ENCODE measurements at regions not wholly inside any gene's neighbourhood (a gene's known extent, or its start where the extent isn't known, plus 50 kb on each side); places are given as distances from the start of the nearest gene placed in this dataset.

DNA sequence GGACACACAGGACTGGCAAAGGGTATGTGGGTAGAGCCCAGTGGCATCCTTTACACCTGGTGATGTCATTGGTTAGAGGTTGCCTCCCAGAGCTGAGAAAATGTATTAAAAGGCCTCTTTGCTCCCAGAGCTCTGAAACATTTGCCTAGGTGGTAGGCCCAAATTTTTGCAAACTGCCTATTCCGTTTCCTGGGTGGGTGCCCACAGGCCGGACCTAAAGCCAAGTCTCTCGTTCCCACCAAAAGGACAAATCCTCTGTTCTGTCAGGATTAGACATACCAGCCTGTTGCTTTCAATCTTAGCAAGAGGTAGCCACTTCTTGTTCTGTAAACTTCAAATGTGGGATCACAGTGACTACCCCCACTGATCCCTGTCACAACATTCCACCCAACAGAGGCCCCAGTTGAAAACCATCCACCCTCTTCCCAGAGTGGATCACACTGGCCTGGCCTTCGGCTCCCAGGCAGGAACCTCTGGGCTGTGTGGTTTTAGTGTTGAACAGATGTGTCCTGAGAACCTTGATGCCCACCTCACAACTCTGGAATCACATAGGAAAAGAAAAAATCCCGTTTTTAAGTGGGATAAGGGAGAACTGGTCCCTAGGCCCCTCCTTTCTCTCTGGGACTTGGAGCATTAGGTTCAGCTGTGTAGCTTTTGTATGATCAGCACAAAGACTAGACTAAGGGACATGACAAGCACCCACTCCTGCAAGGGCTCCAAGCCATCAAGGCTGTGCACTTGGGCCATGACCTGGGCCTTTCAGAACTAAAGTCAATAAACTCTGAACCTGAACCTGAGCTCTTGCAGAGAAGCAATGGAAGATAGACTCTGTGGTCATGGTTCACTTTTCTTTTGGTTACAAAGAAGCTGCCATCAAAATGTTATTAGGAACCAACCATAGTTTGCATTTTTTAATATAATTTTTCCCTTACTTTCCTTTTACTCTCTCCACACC, 211.3 kb downstream of the CYP26B1 start:
- peak; percentile 3 for DNase-seq (ENCODE audit: low spot score)

DNA sequence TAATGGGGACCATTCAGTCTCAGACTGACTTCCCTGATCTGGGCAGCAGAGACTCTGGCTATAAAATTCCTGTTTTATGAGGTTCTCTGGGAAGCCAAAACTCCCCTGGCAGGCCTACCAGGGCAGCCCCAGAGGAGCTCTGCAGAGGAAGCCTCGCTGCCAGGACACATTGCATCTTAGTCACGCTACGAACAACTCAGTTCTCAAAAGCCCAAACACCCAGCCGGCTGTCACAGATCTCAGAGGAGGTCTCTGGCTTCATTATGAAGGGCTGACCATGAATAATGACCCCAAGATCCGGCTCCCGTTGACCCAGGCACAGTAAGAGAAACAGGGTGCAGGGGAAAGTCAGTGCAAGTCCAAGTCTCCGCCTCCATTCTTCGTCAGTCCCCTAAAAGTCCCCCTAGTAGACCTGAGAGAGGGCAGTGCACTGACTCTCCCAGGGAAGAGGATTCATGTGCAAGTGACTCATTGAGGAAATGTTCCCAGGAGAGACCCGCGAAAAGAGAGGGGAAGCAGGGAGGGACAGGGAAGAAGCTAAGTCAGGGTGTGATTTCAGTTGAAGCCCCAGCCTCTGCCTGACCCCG, 212.3 kb downstream of the CYP26B1 start:
- DNase-seq (ENCODE audit: low spot score) = peak; percentile 88

DNA sequence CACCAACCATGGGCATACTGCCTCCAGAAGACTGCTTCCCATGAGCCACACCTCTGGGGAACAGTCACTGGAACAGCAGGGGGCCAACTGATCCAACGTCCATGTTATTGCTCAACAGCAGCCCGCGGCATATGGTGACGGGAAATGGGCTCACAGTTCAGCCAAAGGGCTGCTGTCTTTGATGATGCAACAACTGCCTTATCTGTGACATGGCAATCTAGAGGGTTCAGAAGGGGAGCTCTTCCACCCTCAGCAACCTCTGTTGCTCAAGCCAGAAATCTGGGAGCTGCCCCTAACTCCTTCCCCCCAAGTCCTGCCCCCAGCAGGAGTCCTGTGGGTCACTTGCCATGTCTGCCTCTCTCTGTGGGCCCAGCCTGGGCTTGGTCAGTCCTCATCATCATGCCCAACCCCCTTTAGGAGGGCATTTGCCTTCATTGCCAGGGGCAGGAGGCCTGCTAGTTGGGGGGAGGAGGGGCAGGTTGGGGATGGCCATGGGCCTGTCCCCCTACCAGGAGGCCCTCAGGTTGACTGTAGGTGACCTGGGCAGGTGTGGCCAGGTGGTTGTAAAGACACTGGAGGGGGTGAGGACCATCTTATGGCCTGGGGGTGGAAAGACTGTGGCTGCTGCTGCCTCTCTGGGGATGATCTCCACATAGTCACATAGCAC, 212.9 kb downstream of the CYP26B1 start:
- peak; percentile 56 for DNase-seq (ENCODE audit: low spot score)

DNA sequence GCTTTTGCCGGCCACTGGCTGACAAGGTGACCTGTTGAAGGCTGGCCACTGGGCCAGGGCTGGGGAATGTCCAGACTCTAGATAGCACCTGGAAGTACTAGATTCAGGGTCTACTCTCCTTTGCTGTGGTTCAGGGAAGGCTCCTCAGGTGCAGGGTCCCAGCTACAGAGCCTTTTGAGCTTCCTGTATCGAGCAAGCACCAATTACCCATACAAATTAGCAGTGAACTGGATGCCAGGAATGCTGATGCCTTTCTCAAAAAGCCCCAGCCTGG, 213.4 kb downstream of the CYP26B1 start:
- no peak for DNase-seq (ENCODE audit: low spot score)

DNA sequence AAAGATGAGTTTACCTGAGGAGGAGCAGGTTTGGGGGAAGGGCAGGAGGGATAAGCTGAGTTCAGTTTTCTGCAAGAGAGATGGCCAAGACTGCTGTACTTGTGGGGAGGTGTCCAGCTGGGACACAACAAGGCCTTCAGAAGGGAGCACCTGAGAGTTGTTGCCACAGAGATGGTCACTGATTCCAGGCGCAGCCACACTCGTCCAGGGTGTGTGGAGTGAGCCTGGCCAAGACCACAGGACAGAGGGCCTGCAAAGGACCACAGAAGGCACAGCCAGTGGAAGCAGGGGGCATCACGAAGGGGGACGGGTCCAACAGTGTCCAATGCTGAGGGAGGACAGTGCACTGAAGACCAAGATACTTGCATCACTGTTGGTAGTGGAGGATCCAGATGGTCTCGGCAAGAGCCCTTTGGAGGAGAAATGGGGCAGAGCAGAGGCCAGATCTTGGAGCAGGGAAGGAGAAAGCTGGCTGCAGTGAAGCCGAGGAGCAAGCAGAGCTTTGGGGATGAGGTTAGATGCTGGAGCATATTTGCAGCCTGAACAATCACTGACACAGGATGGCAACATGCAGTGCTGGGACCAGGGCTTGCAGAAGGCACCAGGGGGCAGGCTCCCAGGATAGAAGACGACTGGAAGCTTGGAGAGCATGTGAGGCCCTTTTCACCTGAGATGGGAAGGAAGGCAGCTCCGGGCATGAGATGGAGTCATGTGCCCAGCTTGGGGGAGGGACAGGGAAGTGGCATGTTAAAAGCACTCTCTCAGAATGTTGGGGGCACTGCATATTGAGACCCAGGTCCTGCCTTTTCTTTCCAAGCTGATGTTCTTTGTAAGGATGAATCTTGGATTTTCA, 214.0 kb downstream of the CYP26B1 start:
- DNase-seq (ENCODE audit: low spot score) = peak; percentile 76

DNA sequence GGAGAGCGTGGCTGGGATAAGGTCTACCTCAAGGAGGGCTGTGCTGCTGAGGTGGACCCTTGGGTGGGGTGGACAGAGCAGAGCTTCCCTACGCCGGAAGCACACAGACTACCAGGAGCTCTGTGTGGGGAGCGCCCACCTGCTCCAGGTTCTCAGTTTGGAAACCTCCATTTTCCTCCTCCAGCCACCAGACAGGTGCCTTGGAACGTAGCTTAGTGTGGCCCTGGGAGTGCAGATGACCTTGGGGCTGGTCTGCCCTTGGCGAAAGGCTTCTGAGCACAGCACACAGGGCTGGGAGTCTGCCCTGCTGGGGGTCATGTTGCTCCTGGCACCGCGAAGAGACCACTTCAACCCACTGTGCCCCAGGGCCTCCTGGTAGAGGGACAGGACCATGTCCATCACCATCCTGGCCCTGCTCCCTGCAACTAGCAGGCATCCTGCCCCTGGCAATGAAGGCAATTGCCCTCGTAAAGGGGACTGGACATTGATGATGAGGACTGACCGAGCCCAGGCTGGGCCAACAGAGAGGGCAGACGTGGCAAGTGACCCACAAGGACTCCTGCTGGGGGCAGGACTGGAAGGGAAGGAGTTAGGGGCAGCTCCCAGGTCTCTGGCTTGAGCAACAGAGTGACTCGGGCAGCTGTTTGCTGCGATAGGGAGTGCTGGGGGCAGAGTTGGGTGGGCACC, 214.7 kb downstream of the CYP26B1 start:
- DNase-seq (ENCODE audit: low spot score) = peak; percentile 2

DNA sequence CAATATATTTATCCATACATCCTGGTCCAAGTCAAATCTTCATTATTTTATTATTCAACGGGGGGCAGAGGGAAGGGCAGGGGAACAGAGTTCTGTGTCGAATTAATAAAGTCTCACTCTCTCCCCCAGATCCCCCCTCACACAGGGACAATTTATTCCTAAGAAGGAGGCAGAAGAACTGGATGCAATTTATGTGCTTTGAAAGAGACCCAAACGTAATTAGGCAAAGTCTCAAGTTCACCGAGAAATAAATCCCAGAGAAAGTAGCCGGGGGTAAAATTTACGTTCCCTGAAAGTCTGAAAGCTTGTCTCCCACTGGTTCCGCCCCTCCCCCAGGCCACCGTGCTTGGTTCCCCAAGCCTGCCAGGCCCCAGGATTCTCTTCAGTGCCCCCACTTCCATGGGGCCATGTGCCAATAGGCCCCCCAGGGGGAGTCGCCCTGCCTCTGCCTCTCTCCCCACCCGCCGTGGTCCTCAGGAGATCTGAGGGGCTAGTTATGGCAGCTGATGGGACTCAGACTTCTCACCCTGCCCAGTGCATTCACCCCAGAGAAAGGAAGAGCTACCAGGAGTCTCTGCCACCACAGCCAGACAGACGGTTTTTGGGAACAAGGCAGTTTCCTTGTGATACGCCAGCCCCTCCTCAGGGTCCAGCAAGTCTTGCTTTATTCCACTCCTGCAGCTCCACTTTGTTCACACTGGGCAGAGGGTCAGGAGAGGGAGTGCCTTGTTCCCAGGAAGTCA, 215.5 kb downstream of the CYP26B1 start:
- peak; percentile 1 for DNase-seq (ENCODE audit: low spot score)

DNA sequence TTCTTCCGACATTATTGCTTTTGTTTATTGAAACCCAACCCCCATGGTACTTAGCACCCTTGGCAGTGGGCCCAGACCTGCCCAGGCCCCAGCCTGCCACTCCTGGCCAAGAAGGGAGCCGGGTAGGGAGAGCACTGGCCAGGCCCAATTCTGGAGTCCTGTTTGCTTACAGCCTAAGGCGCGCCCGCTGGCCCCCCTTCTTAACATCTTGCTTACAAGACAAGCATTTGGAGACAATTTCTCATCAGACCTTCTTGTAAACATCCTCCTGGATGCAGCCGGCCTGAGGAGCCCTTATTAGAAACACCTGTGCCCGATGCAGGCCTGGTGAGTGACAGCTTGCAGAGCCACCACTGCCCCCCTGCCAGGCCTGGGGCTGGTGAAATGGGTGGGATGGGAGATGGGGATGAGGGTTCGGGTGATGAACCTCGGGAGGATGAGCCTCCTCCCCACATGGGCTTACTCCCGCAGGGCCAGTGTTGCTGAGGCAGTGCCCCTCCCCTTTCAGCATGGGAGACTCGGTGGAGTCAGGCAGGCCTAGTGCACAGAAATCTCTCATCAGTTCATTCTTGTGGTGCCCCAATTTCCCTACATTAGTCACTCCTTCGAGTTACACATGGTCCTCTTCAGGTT, 217.5 kb downstream of the CYP26B1 start:
- peak; percentile 62 for DNase-seq (ENCODE audit: low spot score)

DNA sequence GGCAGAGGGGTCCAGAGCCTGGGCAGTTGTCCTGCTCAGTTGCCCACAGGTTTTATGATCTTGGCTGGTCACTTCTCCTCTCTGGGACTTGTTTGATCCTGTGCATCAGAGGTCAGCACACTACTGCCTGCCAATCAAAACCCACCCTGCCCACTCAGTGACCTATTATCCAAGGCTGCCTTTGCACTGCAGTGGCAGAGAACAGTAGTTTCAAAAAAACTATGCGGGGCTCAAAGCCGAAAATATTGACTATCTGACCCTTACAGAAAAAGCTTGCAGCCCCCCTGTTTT, 218.2 kb downstream of the CYP26B1 start:
- no peak for DNase-seq (ENCODE audit: low spot score)

DNA sequence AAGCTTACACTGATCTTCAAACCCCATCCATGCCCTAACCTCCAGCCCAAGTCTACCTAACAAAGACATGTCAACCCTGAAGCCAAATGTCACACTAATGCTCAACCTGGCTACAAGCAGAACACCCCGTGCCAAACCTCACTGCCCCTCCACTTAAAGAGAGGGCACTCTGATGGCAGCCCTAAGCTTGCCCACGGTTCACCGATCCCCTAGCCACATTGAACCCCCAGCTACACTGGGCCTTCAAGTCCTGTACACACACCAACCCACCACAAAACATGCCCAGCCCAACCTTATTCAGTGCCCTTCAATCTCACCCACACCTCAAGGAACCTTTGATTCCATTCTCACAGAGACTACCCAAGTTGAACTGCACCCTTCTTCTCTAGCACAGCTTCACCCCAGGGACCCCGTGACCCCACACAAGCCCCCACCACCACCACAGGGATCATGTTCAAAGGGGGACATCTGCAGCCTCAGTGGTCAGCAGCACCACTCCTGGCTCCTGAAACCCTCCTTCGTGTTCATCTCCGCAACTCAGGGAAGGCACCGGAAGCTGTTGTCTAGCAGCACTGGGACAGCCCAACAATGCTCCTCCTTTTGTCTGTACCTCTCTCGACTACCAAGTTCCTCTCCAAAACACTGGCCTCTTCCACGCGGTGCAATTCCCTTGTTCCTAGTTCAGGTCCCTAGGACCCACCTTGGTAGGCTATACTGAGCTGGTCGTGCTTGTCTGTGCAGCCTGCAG, 218.8 kb downstream of the CYP26B1 start:
- peak; percentile 1 for DNase-seq (ENCODE audit: low spot score)

DNA sequence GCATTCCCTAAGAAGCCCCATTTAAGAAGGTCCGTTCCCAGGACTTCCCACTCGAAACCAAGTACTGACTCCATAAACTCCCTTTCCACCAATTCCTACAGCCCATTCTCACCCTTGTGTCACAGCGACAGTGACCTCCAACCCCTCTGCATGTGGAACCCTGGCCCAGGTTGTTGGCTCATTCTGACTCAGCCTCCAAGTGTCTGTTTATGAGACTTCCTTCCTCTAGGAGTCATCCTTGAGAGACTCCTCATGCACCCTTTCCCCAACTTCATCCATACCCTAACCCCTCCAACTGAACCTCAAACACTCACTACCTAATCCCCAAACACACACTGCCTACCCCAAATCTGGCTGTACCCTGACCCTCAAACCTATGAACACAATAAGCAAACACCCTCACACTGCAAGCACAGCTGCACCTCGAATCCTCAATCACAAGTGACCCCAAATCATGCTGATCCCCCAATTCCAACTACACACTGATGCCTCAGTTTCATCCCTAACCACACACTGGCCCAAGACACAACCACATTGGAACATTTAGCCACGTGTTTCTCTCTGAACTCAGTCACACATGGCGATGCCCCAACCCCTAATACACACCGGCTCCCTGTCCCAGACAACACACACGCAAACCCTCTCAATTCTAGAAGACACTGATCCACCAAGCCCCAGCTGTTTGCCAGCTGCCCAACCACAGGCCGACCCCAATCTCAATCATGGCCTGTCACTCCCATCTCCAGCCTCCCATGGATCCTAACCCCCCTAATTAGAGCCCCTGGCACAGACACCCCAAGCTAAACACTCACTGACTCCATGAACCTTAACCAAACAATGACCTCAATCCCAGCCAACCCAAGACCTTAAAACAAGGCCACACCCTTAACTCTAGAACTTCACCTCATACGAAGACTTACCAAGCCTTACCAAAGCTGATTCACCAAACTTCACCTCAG, 219.6 kb downstream of the CYP26B1 start:
- DNase-seq (ENCODE audit: low spot score) = peak; percentile 7

DNA sequence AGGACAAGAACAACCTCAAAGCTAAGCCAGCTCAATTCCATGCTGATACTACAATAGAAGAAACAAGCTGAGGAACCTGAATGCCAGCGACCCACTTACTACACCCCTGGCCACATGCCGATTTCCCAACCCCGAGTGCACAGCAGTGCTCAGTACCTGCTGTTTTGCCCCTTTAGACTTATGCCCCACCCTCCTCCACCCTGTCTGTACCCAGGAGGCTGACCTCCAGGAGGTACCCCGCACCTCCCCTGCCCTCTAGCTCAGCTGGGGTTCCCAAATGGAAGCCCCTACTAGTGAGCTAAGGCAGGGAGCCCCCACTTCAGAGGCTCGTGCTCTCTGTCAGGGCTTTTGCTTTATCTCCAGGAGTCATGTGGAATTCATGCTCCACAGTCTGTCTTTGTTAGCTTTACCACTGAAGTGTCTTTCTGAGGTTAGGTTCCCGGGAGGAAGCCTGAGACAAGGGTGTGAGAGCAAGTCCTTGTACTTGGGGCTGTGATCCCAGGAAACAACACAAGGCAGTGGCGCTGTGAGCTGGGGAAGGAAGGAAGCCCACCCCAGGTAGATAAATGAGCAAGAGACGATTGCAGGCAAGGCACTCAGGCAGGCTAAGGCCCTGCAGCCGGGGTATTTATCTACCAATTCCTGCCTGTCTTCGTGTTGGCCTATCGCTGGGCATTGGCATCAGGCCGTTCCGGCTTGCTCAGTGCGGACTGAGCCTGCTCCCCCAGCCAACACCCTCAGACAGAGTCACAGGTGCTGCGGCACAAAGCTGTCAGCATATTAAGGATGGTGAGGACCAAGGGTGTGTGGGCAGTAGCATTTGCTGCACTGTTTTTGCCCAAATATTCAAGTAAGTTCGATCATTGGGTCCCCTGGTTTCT, 220.5 kb downstream of the CYP26B1 start:
- DNase-seq (ENCODE audit: low spot score) = peak; percentile 1

DNA sequence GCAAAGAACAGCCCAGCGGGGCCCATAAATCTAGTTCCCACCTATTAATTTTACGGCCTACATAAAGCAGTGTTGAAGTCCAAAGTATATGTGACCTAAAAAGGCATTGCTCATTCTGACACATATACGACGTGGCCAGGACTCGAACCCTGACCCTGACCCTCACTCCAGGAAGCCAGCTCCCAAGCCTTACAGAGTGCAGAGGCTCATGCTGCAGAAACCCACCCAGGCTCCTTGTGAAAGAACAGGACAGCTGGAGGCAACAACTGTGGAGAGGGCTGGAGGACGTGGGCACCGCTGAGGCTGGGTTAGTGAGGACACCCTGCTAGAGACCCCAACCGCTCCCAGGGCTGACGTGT, 221.6 kb downstream of the CYP26B1 start:
- DNase-seq (ENCODE audit: low spot score) = peak; percentile 3

DNA sequence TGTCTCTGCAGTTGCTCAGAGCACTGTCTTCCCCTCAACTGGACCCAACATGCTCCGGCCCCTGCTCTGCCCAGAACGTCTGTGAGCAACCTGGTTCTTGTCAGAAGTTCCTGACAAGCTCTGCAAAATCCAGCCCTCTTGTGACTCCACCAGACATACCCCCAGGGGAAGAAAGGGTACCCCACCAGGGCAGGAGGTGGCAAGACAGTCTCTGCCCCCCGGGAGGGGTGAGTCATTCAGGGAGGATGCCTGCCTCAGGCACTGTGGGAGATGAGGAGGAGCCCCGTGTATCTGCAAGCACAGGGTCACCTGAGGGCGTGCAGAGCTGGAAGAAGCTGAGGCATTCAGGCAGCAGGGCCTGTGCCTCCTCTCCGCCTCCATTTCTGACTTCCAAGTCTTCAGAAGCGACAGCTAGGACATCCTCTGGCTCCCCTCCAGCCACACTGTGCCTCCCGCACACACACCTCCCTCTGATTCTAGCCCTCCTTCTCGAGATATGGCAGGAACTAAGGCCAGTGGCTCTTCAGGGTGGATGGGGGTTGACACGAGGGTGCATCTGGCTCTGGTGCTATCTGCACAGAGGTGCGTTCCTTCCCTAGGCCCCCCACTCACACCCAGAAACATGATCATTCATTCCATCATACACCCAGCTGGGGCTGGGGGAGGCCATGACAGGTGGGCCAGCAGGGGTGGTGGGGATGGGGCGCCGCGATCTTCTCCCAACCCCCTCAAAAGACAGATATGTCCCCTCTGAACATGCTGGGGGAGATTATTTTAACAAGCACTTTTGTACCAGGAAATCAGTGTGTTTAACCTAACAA, 222.2 kb downstream of the CYP26B1 start:
- DNase-seq (ENCODE audit: low spot score) = peak; percentile 28

DNA sequence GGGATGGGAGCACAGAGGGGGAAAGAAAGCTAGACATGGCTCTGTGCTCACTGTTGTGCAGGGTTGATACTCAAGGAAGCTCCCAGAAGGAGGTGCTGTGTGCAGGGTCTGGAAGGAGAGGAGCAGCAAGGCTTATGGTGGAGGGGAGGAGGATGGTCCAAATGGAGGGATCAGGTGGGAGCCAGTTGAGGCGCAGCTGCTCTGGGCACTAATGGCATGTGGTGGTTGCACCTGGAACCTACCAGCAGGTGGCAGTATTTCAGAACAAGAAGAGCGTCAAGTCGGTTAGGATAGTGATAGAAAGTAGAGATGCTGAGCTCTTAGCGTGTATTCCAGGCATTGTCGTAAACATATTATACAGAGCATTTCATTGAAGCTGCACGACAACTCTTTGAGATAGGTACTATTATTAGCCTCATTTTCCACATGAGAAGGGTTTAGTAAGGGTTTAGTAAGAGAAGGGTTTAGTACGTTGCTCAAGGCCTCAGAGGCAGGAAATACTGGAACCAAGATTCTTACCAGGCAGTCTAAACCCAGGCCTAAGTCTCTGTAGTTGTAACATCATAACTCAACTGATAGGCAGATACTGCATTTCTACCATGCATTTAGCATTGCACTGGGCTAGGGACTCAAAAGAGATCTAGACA, 223.7 kb downstream of the CYP26B1 start:
- peak; percentile 59 for DNase-seq (ENCODE audit: low spot score)

DNA sequence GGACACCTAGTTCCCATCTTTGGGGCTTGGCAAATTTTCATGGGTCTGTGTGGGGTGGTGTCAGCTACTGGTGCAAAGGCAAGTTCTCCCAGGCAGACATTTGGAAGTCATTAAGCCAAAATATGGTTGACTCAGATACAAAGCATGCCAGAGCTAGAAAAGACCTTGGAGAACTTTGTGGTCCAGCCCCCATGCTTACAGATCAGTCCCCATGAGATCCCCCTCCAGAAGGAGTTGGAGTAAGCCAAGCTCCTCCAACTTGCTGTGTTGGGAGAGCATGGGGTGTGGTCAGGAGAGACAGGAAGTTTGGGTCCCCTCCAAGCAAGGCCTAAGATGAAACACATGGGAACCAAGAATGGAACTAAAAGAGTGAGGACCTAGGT, 224.5 kb downstream of the CYP26B1 start:
- peak; percentile 73 for DNase-seq (ENCODE audit: low spot score)

Data from GM03348 (cell line).